BJ (cell line): ENCODE measurements at regions not wholly inside any gene's neighbourhood (a gene's known extent, or its start where the extent isn't known, plus 50 kb on each side); places are given as distances from the start of the nearest gene placed in this dataset.
"Not testable (repeated sequence)": the region's sequence is repeated elsewhere in the genome, so short reads cannot be mapped to it uniquely, and the experiment has no call there.

Source experiments
- CTCF ChIA-PET: fragments of 350-600 bp; formaldehyde crosslinking; extraction: SDS; loops from one replicate; lab custom pipeline; 2021; ENCODE audit warnings: antibody characterized with exemption, inconsistent platforms; lab: Yijun Ruan, JAX
- POLR2A ChIA-PET: fragments of 300-600 bp; sonication (Branson Sonifier 250); formaldehyde crosslinking; extraction: SDS; loops from one replicate; lab custom pipeline; 2021; ENCODE audit warnings: antibody characterized with exemption; lab: Charles Lee
- DNase-seq: peaks from one replicate; pipeline ENCODE4 v3.0.0-alpha.2; 2011; ENCODE audit warnings: low read depth
- H3K27me3 ChIP-seq: 2 replicates; pipeline ENCODE4 v1.6.0; 2011; ENCODE audit warnings: low read length; ENCODE audit not compliant: control insufficient read depth, insufficient read depth
- H3K36me3 ChIP-seq: 2 replicates; pipeline ENCODE4 v1.5.1; 2011; ENCODE audit warnings: low read length; ENCODE audit not compliant: control insufficient read depth, insufficient read depth
- H3K4me3 ChIP-seq: 2 replicates; pipeline ENCODE4 v1.5.1; 2011; ENCODE audit warnings: low read depth, mild to moderate bottlenecking, control low read depth, low read length
- CTCF ChIP-seq: IDR thresholded peaks from 2 replicates; pipeline ENCODE4 v1.5.1; 2011; ENCODE audit warnings: low read depth, mild to moderate bottlenecking, control low read depth, inconsistent platforms, low read length, moderate library complexity; ENCODE audit not compliant: insufficient read depth

- ChIA-PET POLR2A (no interaction called here), CTCF (no interaction called here)
- TF ChIP-seq CTCF: no peak
- no peaks in the 10 kb centered on the region for H3K27me3 ChIP-seq
- H3K36me3 ChIP-seq: no peaks in the 10 kb centered on the region
- H3K4me3 ChIP-seq: no peak overlapping the region
- no peak for DNase-seq
Observed at GRCh38 chr6:168240160-168240559, 79.4 kb downstream of the DACT2 start.

GRCh38 chr6:168239044-168239773, 80.4 kb downstream of the DACT2 start:
- Histone ChIP-seq H3K36me3 (no peaks in the 10 kb centered on the region), H3K27me3 (no peaks in the 10 kb centered on the region), H3K4me3 (no peak overlapping the region)
- TF ChIP-seq CTCF: no peak
- ChIA-PET POLR2A (no interaction called here), CTCF (no interaction called here)
- DNase-seq: no peak

GRCh38 chr6:168238159-168238909, 81.2 kb downstream of the DACT2 start:
- Histone ChIP-seq H3K4me3 (no peak overlapping the region), H3K36me3 (no peaks in the 10 kb centered on the region), H3K27me3 (no peaks in the 10 kb centered on the region)
- TF ChIP-seq CTCF: no peak
- no peak for DNase-seq
- POLR2A ChIA-PET: no interaction called here
- CTCF ChIA-PET: interaction anchor here (0.6 kb wide), 1 partner anchor 369 kb away, joined by 3 read pairs; no protein-coding TSS in a partner anchor

- DNase-seq, H3K36me3 ChIP-seq, H3K27me3 ChIP-seq, POLR2A ChIA-PET, H3K4me3 ChIP-seq, CTCF ChIA-PET: not testable (repeated sequence)
Observed at GRCh38 chr6:168233875-168234213, 85.7 kb downstream of the DACT2 start.

- Histone ChIP-seq H3K27me3 (no peaks in the 10 kb centered on the region), H3K36me3 (no peaks in the 10 kb centered on the region), H3K4me3 (no peak overlapping the region)
- CTCF ChIA-PET: no interaction called here
- no peak for TF ChIP-seq CTCF
- no peak for DNase-seq
- POLR2A ChIA-PET: no interaction called here
Observed at GRCh38 chr6:168232989-168233874, 86.3 kb downstream of the DACT2 start.
